Sigmoid colon (tissue), 4 donors: ENCODE measurements at regions not wholly inside any gene's neighbourhood (a gene's known extent, or its start where the extent isn't known, plus 50 kb on each side); places are given as distances from the start of the nearest gene placed in this dataset.

Source experiments
- EP300 ChIP-seq, 4 donors: sonication (generic); formaldehyde crosslinking; IDR thresholded peaks; one replicate each; pipeline ENCODE4 v1.6.1; 2017; ENCODE audit warnings: antibody characterized with exemption in 4 of 4
- POLR2A ChIP-seq, 2 donors: fragments of 450-650 bp; IDR thresholded peaks; one replicate each; pipeline ENCODE4 v1.6.1; 2016; ENCODE audit warnings: antibody characterized with exemption in 2 of 2, mild to moderate bottlenecking in 2 of 2, moderate library complexity in 2 of 2
- POLR2AphosphoS5 ChIP-seq, 4 donors: sonication (generic); formaldehyde crosslinking; IDR thresholded peaks; one replicate each; pipeline ENCODE4 v1.6.1; 2017; ENCODE audit warnings: antibody characterized with exemption in 4 of 4
- TF ChIP-seq, protein P1 (sequence below), 4 experiments: fragments of 450-650 bp in 3 of 4; fragments of 200-600 bp in 1 of 4; IDR thresholded peaks; one replicate each; pipeline ENCODE4 v1.5.1; 2016 to 2019; ENCODE audit warnings: antibody characterized with exemption in 4 of 4, mild to moderate bottlenecking in 3 of 4, moderate library complexity in 2 of 4

DNA sequence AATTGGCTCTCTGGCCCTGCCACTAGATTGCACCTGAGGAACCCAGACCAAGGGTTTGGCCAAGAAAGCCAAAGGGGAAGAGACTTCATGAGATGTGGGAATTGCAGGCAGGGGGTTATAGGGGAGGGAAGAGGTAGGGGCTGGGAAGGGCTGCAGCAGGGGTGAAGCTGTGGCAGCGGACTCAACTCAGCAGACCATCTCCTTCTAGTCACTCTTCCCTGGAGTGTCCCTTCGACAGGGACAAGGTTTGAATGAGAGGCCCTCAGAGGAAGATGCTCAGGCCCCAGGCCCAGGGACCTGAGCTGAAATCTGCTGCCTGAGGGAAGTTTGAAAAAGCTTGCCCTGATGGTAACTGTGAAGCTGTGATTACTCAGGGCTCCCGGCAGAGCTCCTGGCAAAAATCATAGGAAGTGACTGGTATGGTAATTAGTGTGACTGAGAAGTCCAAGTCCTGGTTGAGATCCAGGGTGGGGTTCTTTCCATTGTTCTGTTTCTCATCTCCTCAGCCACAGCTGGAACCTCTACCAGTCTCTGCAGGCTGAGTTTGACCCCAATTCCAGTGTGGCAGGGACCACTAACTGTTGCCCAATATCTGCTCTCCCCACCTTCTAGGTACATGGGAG, 300.9 kb downstream of the CYP26B1 start:
- TF ChIP-seq POLR2A (IDR thresholded peaks at IDR 0.05) = no peak
- TF ChIP-seq, protein P1, sequence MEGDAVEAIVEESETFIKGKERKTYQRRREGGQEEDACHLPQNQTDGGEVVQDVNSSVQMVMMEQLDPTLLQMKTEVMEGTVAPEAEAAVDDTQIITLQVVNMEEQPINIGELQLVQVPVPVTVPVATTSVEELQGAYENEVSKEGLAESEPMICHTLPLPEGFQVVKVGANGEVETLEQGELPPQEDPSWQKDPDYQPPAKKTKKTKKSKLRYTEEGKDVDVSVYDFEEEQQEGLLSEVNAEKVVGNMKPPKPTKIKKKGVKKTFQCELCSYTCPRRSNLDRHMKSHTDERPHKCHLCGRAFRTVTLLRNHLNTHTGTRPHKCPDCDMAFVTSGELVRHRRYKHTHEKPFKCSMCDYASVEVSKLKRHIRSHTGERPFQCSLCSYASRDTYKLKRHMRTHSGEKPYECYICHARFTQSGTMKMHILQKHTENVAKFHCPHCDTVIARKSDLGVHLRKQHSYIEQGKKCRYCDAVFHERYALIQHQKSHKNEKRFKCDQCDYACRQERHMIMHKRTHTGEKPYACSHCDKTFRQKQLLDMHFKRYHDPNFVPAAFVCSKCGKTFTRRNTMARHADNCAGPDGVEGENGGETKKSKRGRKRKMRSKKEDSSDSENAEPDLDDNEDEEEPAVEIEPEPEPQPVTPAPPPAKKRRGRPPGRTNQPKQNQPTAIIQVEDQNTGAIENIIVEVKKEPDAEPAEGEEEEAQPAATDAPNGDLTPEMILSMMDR (IDR thresholded peaks at IDR 0.05) = no peak
- TF ChIP-seq POLR2AphosphoS5 (IDR thresholded peaks at IDR 0.05) = no peak
- no peak for TF ChIP-seq EP300 (IDR thresholded peaks at IDR 0.05)
